OCI-LY1 (cell line): ENCODE measurements at regions not wholly inside any gene's neighbourhood (a gene's known extent, or its start where the extent isn't known, plus 50 kb on each side); places are given as distances from the start of the nearest gene placed in this dataset.

Source experiments
- H2AFZ ChIP-seq: fragments of 200-600 bp; sonication (generic), shearing (Covaris generic); 2 replicates; pipeline ENCODE4 v1.6.0; 2014; ENCODE audit warnings: antibody characterized with exemption, mild to moderate bottlenecking, low read length
- H3F3A ChIP-seq: fragments of 200-600 bp; sonication (generic), shearing (Covaris generic); 2 replicates; pipeline ENCODE4 v1.6.0; 2014; ENCODE audit warnings: mild to moderate bottlenecking, antibody characterized with exemption, low read length, moderate library complexity; ENCODE audit not compliant: insufficient read depth
- H3K27ac ChIP-seq: fragments of 200-600 bp; sonication (generic); 2 replicates; pipeline ENCODE4 v1.5.1; 2014; ENCODE audit warnings: low read length, mixed run types, mild to moderate bottlenecking, low read depth; ENCODE audit not compliant: poor library complexity, severe bottlenecking
- H3K27me3 ChIP-seq: fragments of 200-600 bp; sonication (generic); 2 replicates; pipeline ENCODE4 v1.6.0; 2014; ENCODE audit warnings: antibody characterized with exemption, mild to moderate bottlenecking, low read length, moderate library complexity; ENCODE audit not compliant: insufficient read depth
- H3K36me3 ChIP-seq: fragments of 200-600 bp; sonication (generic); 2 replicates; pipeline ENCODE4 v1.6.1; 2014; ENCODE audit warnings: mild to moderate bottlenecking, antibody characterized with exemption, low read length, moderate library complexity, mixed read lengths; ENCODE audit not compliant: insufficient read depth
- H3K4me1 ChIP-seq: fragments of 200-600 bp; sonication (generic); 2 replicates; pipeline ENCODE4 v1.5.1; 2014; ENCODE audit warnings: mild to moderate bottlenecking, low read length, moderate library complexity; ENCODE audit not compliant: insufficient read depth, severe bottlenecking
- H3K4me2 ChIP-seq: fragments of 200-600 bp; sonication (generic), shearing (Covaris generic); 2 replicates; pipeline ENCODE4 v1.6.1; 2014; ENCODE audit warnings: low read length
- H3K4me3 ChIP-seq: fragments of 200-600 bp; sonication (generic); 2 replicates; pipeline ENCODE4 v1.5.1; 2014; ENCODE audit warnings: low read length, low read depth, mild to moderate bottlenecking, mixed read lengths; ENCODE audit not compliant: poor library complexity, severe bottlenecking
- H3K79me2 ChIP-seq: fragments of 200-600 bp; shearing (Covaris generic); 2 replicates; pipeline ENCODE4 v1.6.1; 2016; ENCODE audit warnings: mixed run types, low read length, mixed read lengths; ENCODE audit not compliant: insufficient read depth
- H3K9ac ChIP-seq: fragments of 200-600 bp; sonication (generic), shearing (Covaris generic); 2 replicates; pipeline ENCODE4 v1.6.1; 2014; ENCODE audit warnings: mild to moderate bottlenecking, low read length, mixed read lengths
- H3K9me2 ChIP-seq: fragments of 200-600 bp; sonication (generic), shearing (Covaris generic); 2 replicates; pipeline ENCODE4 v1.6.1; 2014; ENCODE audit warnings: low read depth, mild to moderate bottlenecking, low read length, mixed read lengths
- H3K9me3 ChIP-seq: fragments of 200-600 bp; shearing (Covaris generic); 2 replicates; pipeline ENCODE4 v1.6.1; 2014; ENCODE audit warnings: low read length, mixed read lengths
- H4K20me1 ChIP-seq: fragments of 200-600 bp; sonication (generic), shearing (Covaris generic); 2 replicates; pipeline ENCODE4 v1.6.0; 2016; ENCODE audit warnings: mild to moderate bottlenecking, low read length; ENCODE audit not compliant: insufficient read depth
- CTCF ChIP-seq: fragments of 200-600 bp; sonication (generic), shearing (Covaris generic); IDR thresholded peaks from 2 replicates; pipeline ENCODE4 v1.5.1; 2017; ENCODE audit warnings: mild to moderate bottlenecking, antibody characterized with exemption, low read length, moderate library complexity, mixed read lengths
- EZH2 ChIP-seq: fragments of 200-600 bp; sonication (generic), shearing (Covaris generic); IDR thresholded peaks from 2 replicates; pipeline ENCODE4 v1.8.0; 2017; ENCODE audit warnings: borderline replicate concordance, mixed run types, mild to moderate bottlenecking, antibody characterized with exemption, low read length, moderate library complexity, mixed read lengths

- no peak overlapping the region for H3K4me3 ChIP-seq
- H4K20me1 ChIP-seq = no peaks in the 10 kb centered on the region
- no peak overlapping the region for H3K27ac ChIP-seq
- no peak overlapping the region for H3K4me2 ChIP-seq
- H3K4me1 ChIP-seq = no peaks in the 10 kb centered on the region
- no peaks in the 10 kb centered on the region for H3K9me3 ChIP-seq
- TF ChIP-seq EZH2 (no peak), CTCF (no peak)
- no peaks in the 10 kb centered on the region for H3K36me3 ChIP-seq
- H3K27me3 ChIP-seq = no peaks in the 10 kb centered on the region
- no peaks in the 10 kb centered on the region for H3K9me2 ChIP-seq
- H3K9ac ChIP-seq = no peak overlapping the region
- H3K79me2 ChIP-seq = no peaks in the 10 kb centered on the region
- no peak overlapping the region for H2AFZ ChIP-seq
- no peaks in the 10 kb centered on the region for H3F3A ChIP-seq
These were observed 930.9 kb upstream of the FAM98A start for GRCh38 chr2:34529965-34530364.

GRCh38 chr2:34523958-34524514 lies 924.9 kb upstream of the FAM98A start:
- no peak overlapping the region for H3K4me3 ChIP-seq
- no peaks in the 10 kb centered on the region for H3K4me1 ChIP-seq
- H3F3A ChIP-seq = no peaks in the 10 kb centered on the region
- no peaks in the 10 kb centered on the region for H3K9me3 ChIP-seq
- H3K9me2 ChIP-seq = no peaks in the 10 kb centered on the region
- no peak overlapping the region for H2AFZ ChIP-seq
- H3K36me3 ChIP-seq = no peaks in the 10 kb centered on the region
- no peak overlapping the region for H3K4me2 ChIP-seq
- H4K20me1 ChIP-seq = no peaks in the 10 kb centered on the region
- no peak overlapping the region for H3K27ac ChIP-seq
- no peaks in the 10 kb centered on the region for H3K79me2 ChIP-seq
- no peak overlapping the region for H3K9ac ChIP-seq
- no peaks in the 10 kb centered on the region for H3K27me3 ChIP-seq
- TF ChIP-seq EZH2 (no peak), CTCF (no peak)

GRCh38 chr2:34519659-34520058 lies 920.6 kb upstream of the FAM98A start:
- Histone ChIP-seq H3K9me3 (no peaks in the 10 kb centered on the region), H3K27me3 (no peaks in the 10 kb centered on the region), H3F3A (no peaks in the 10 kb centered on the region), H3K79me2 (no peaks in the 10 kb centered on the region), H3K9ac (no peak overlapping the region), H2AFZ (no peak overlapping the region), H3K27ac (no peak overlapping the region), H4K20me1 (no peaks in the 10 kb centered on the region), H3K9me2 (no peaks in the 10 kb centered on the region), H3K36me3 (no peaks in the 10 kb centered on the region), H3K4me3 (no peak overlapping the region), H3K4me1 (no peaks in the 10 kb centered on the region), H3K4me2 (no peak overlapping the region)
- TF ChIP-seq EZH2 = no peak
- TF ChIP-seq CTCF = no peak
